H1 (cell line): ENCODE measurements at regions not wholly inside any gene's neighbourhood (a gene's known extent, or its start where the extent isn't known, plus 50 kb on each side); places are given as distances from the start of the nearest gene placed in this dataset.

ENCODE experiments used
- CTCF ChIA-PET: fragments of 300-600 bp; sonication (Branson Sonifier 250); formaldehyde crosslinking; loops from one replicate; lab custom pipeline; 2021; ENCODE audit not compliant: partially characterized antibody; lab: Charles Lee
- POLR2A ChIA-PET: fragments of 300-600 bp; sonication (Branson Sonifier 250); formaldehyde crosslinking; loops from one replicate; lab custom pipeline; 2021; ENCODE audit warnings: inconsistent platforms; ENCODE audit not compliant: partially characterized antibody; lab: Charles Lee
- DNase-seq, 2 experiments: peaks; one replicate each; pipeline versions ENCODE4 v3.0.0 to v3.0.0-alpha.2; 2010 to 2022; ENCODE audit warnings: low spot score in 2 of 2, low read depth in 1 of 2, mixed read lengths in 1 of 2
- FAIRE-seq: peaks from 2 replicates; lab custom pipeline; 2011; peaks lifted over from hg19 to GRCh38; lab: Jason Lieb, UNC
- H2AFZ ChIP-seq: 2 replicates; pipeline ENCODE4 v1.8.1; 2012; ENCODE audit warnings: low read length, inconsistent platforms
- H2AK5ac ChIP-seq: 2 replicates; pipeline ENCODE4 v1.6.1; 2013; ENCODE audit warnings: low read depth, low read length
- H2BK120ac ChIP-seq: replicated peaks from 2 replicates; pipeline ENCODE3; 2013; ENCODE audit warnings: low read depth, low read length, inconsistent platforms
- H2BK12ac ChIP-seq: 2 replicates; pipeline ENCODE4 v1.6.1; 2013; ENCODE audit warnings: low read depth, low read length
- H2BK15ac ChIP-seq: 2 replicates; pipeline ENCODE4 v1.6.1; 2013; ENCODE audit warnings: low read length
- H2BK20ac ChIP-seq: 2 replicates; pipeline ENCODE4 v1.6.1; 2013; ENCODE audit warnings: low read length
- H2BK5ac ChIP-seq: 2 replicates; pipeline ENCODE4 v1.6.1; 2013; ENCODE audit warnings: low read depth, low read length
- H3K14ac ChIP-seq: 2 replicates; pipeline ENCODE4 v1.6.1; 2013; ENCODE audit warnings: inconsistent platforms; ENCODE audit not compliant: insufficient read length
- H3K18ac ChIP-seq: 2 replicates; pipeline ENCODE4 v1.6.1; 2013; ENCODE audit warnings: low read length; ENCODE audit errors: extremely low read depth
- H3K23ac ChIP-seq: 2 replicates; pipeline ENCODE4 v1.6.1; 2013; ENCODE audit warnings: inconsistent platforms; ENCODE audit not compliant: insufficient read length
- H3K23me2 ChIP-seq: 2 replicates; pipeline ENCODE4 v1.6.1; 2013; ENCODE audit warnings: low read depth, low read length
- H3K27ac ChIP-seq: 2 replicates; pipeline ENCODE4 v1.6.1; 2011; ENCODE audit warnings: low read depth, low read length, inconsistent platforms
- H3K27me3 ChIP-seq, 4 experiments: replicated peaks in 1 of 4; 1 replicate in 1 of 4; 2 replicates in 3 of 4; pipeline versions ENCODE4 v1.6.1 to v1.8.1; 2011 to 2013; ENCODE audit warnings: low read length in 3 of 4, mild to moderate bottlenecking in 3 of 4, inconsistent platforms in 2 of 4, mixed read lengths in 2 of 4, moderate library complexity in 1 of 4; ENCODE audit not compliant: control insufficient read depth in 3 of 4, insufficient read depth in 3 of 4; ENCODE audit errors: extremely low read depth in 1 of 4
- H3K36me3 ChIP-seq, 4 experiments: 2 replicates each; pipeline versions ENCODE4 v1.6.1 to v1.8.1; 2011 to 2013; ENCODE audit warnings: mild to moderate bottlenecking in 4 of 4, low read length in 3 of 4, moderate library complexity in 2 of 4, control low read depth in 1 of 4, inconsistent platforms in 1 of 4; ENCODE audit not compliant: insufficient read depth in 4 of 4, control insufficient read depth in 2 of 4
- H3K4ac ChIP-seq: replicated peaks from 2 replicates; pipeline ENCODE3; 2013; ENCODE audit warnings: low read length, low read depth, mixed read lengths, inconsistent platforms; ENCODE audit not compliant: insufficient read length
- H3K4me1 ChIP-seq, 4 experiments: replicated peaks in 1 of 4; 1 replicate in 1 of 4; 2 replicates in 3 of 4; pipeline versions ENCODE4 v1.6.1 to v1.8.1; 2011 to 2013; ENCODE audit warnings: low read length in 3 of 4, inconsistent platforms in 2 of 4, mixed read lengths in 1 of 4; ENCODE audit not compliant: insufficient read depth in 4 of 4, control insufficient read depth in 3 of 4
- H3K4me2 ChIP-seq, 2 experiments: 2 replicates each; pipeline versions ENCODE4 v1.6.1 to v1.8.1; 2011 to 2013; ENCODE audit warnings: low read depth in 2 of 2, low read length in 2 of 2, control low read depth in 1 of 2, inconsistent platforms in 1 of 2, mild to moderate bottlenecking in 1 of 2; ENCODE audit not compliant: insufficient read depth in 1 of 2
- H3K4me3 ChIP-seq, 4 experiments: fragments of 200-600, 300-600 bp in 1 of 4; sonication (generic), shearing (Covaris generic), sonication (Bioruptor Twin) in 1 of 4; 2 replicates each; pipeline versions ENCODE4 v1.5.1 to v1.8.1; 2011 to 2016; ENCODE audit warnings: low read length in 4 of 4, low read depth in 3 of 4, control low read depth in 2 of 4, inconsistent platforms in 2 of 4, mild to moderate bottlenecking in 2 of 4, mixed read lengths in 1 of 4, moderate library complexity in 1 of 4; ENCODE audit not compliant: insufficient read depth in 2 of 4; ENCODE audit errors: extremely low read depth in 1 of 4
- H3K56ac ChIP-seq: replicated peaks from 2 replicates; pipeline ENCODE3; 2013; ENCODE audit warnings: low read depth, mild to moderate bottlenecking, mixed read lengths, low read length, inconsistent platforms; ENCODE audit not compliant: insufficient read length
- H3K79me1 ChIP-seq: 2 replicates; pipeline ENCODE4 v1.6.1; 2013; ENCODE audit warnings: low read depth, low read length, control low read depth
- H3K79me2 ChIP-seq, 2 experiments: 2 replicates each; pipeline versions ENCODE4 v1.6.1 to v1.8.1; 2012 to 2013; ENCODE audit warnings: low read length in 2 of 2, mild to moderate bottlenecking in 2 of 2, inconsistent platforms in 1 of 2; ENCODE audit not compliant: insufficient read depth in 2 of 2, control insufficient read depth in 1 of 2
- H3K9ac ChIP-seq, 4 experiments: replicated peaks in 1 of 4; 1 replicate in 1 of 4; 2 replicates in 3 of 4; pipeline versions ENCODE4 v1.6.1 to v1.8.1; 2011 to 2013; ENCODE audit warnings: low read depth in 3 of 4, low read length in 3 of 4, control low read depth in 2 of 4, mild to moderate bottlenecking in 2 of 4, moderate library complexity in 2 of 4, inconsistent platforms in 1 of 4; ENCODE audit errors: extremely low read depth in 1 of 4
- H3K9me3 ChIP-seq, 2 experiments: 2 replicates each; pipeline versions ENCODE4 v1.6.1 to v1.8.1; 2012 to 2013; ENCODE audit warnings: mild to moderate bottlenecking in 2 of 2, moderate library complexity in 2 of 2, control low read depth in 1 of 2, inconsistent platforms in 1 of 2, low read depth in 1 of 2, low read length in 1 of 2, mixed read lengths in 1 of 2; ENCODE audit not compliant: insufficient read depth in 2 of 2
- H4K20me1 ChIP-seq, 2 experiments: replicated peaks in 1 of 2; 2 replicates each; pipeline versions ENCODE3 to v1.8.1; 2011 to 2013; ENCODE audit warnings: inconsistent platforms in 2 of 2, low read length in 2 of 2, mild to moderate bottlenecking in 1 of 2; ENCODE audit not compliant: insufficient read depth in 2 of 2, control insufficient read depth in 1 of 2
- H4K5ac ChIP-seq: 2 replicates; pipeline ENCODE4 v1.6.1; 2013; ENCODE audit warnings: low read length, low read depth, mixed read lengths, inconsistent platforms; ENCODE audit not compliant: insufficient read length
- H4K8ac ChIP-seq: 2 replicates; pipeline ENCODE4 v1.8.0; 2013; ENCODE audit warnings: mild to moderate bottlenecking, moderate library complexity, low read length, inconsistent platforms; ENCODE audit not compliant: insufficient read depth; ENCODE audit errors: extremely low read depth
- H4K91ac ChIP-seq: replicated peaks from 2 replicates; pipeline ENCODE3; 2013; ENCODE audit warnings: low read length, mixed read lengths, inconsistent platforms; ENCODE audit not compliant: insufficient read length
- BRCA1 ChIP-seq: IDR thresholded peaks from 2 replicates; pipeline ENCODE4 v1.6.1; 2012; ENCODE audit warnings: low read depth, low read length, improper control_type of control experiment
- NANOG ChIP-seq: IDR thresholded peaks from 2 replicates; pipeline ENCODE4 v1.6.1; 2011; ENCODE audit warnings: low read length, low read depth, mild to moderate bottlenecking, inconsistent platforms; ENCODE audit not compliant: insufficient read depth, poor library complexity, severe bottlenecking
- RNF2 ChIP-seq: fragments of 200-900, 300-1000 bp; sonication (generic); IDR thresholded peaks from 2 replicates; pipeline ENCODE4 v1.7.1; 2016; ENCODE audit warnings: borderline replicate concordance, low read depth, mild to moderate bottlenecking, antibody characterized with exemption, low read length; ENCODE audit not compliant: poor library complexity, severe bottlenecking; ENCODE audit errors: missing control alignments
- SIRT6 ChIP-seq: IDR thresholded peaks from one replicate; pipeline ENCODE4 v1.7.1; 2012; ENCODE audit warnings: low read length, inconsistent platforms
- SIX5 ChIP-seq: IDR thresholded peaks from 2 replicates; pipeline ENCODE4 v1.6.1; 2011; ENCODE audit warnings: mild to moderate bottlenecking, low read depth, low read length
- YY1 ChIP-seq: IDR thresholded peaks from 2 replicates; pipeline ENCODE4 v1.6.1; 2011; ENCODE audit warnings: low read depth, mild to moderate bottlenecking, low read length
- WGBS, 2 experiments: shearing (Covaris generic) in 1 of 2; methylation state at CpG; one replicate each; pipeline versions ENCODE4 v1.1.6 to v1.1.7; 2013 to 2015; ENCODE audit warnings: low lambda C conversion rate in 2 of 2, mixed read lengths in 2 of 2, inconsistent platforms in 1 of 2, low coverage in 1 of 2, missing lambda C conversion rate in 1 of 2; ENCODE audit not compliant: insufficient replicate concordance in 2 of 2, insufficient coverage in 1 of 2, insufficient read length in 1 of 2; ENCODE audit errors: extremely low coverage in 1 of 2, missing lambda C conversion rate in 1 of 2; 5-methylcytosine and 5-hydroxymethylcytosine counted together

DNA sequence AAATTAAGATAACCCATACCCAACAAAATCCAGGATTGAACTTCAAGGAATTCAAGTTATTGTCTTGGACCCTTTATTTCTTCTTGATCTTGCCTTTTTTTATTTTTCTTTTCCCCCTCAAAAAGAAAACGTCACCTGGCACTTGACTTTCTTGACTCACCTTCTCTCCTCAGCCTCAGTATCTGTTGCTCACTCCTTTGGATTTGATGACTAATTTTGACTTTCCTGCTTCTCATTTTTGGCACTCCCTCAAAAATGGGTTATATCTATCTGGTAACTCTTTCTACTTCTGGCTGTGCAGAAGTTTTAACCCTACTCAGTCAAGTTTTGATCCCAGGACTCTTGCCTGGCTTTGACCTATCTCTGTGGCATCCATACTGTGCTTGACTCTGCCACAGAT is 66.6 kb upstream of the SPATA31D4 start:
- H4K20me1 ChIP-seq, result no peaks in the 10 kb centered on the region
- no peak overlapping the region for H2BK12ac ChIP-seq
- H2BK5ac ChIP-seq, result no peak overlapping the region
- no peak overlapping the region for H3K9ac ChIP-seq
- ChIA-PET CTCF (no interaction called here), POLR2A (no interaction called here)
- H3K4me2 ChIP-seq, result no peak overlapping the region
- no peak overlapping the region for H4K5ac ChIP-seq
- H2AFZ ChIP-seq, result no peak overlapping the region
- no peak overlapping the region for H3K23ac ChIP-seq
- H3K4ac ChIP-seq, result no peak overlapping the region
- no peak overlapping the region for H2AK5ac ChIP-seq
- FAIRE-seq, result no peak
- no peak overlapping the region for H4K91ac ChIP-seq
- H3K56ac ChIP-seq, result no peak overlapping the region
- 100% methylated on average over 1 of the region's 1 CpG; no CpG with 5 or more reads in 1 of the 2 experiments for WGBS, 2 experiments
- no peak overlapping the region for H3K27ac ChIP-seq
- no peak overlapping the region for H3K4me3 ChIP-seq
- no peaks in the 10 kb centered on the region for H3K9me3 ChIP-seq
- no peaks in the 10 kb centered on the region; the same call in 1 of the 2 replicates for H3K23me2 ChIP-seq
- H3K79me1 ChIP-seq, result no peaks in the 10 kb centered on the region
- no peaks in the 10 kb centered on the region for H3K36me3 ChIP-seq
- no peak overlapping the region for H3K18ac ChIP-seq
- H2BK20ac ChIP-seq, result no peak overlapping the region
- no peak overlapping the region for H4K8ac ChIP-seq
- H3K4me1 ChIP-seq, result no peaks in the 10 kb centered on the region
- DNase-seq, result no peak
- H3K14ac ChIP-seq, result no peak overlapping the region
- H2BK15ac ChIP-seq, result no peak overlapping the region
- no peaks in the 10 kb centered on the region for H3K27me3 ChIP-seq
- TF ChIP-seq SIX5, result no peak
- no peak for TF ChIP-seq NANOG
- no peak for TF ChIP-seq RNF2
- no peak for TF ChIP-seq BRCA1
- TF ChIP-seq SIRT6, result no peak
- TF ChIP-seq YY1, result no peak
- no peak overlapping the region for H2BK120ac ChIP-seq
- H3K79me2 ChIP-seq, result no peaks in the 10 kb centered on the region
